ENCODE measurements at regions not wholly inside any gene's neighbourhood (a gene's known extent, or its start where the extent isn't known, plus 50 kb on each side); places are given as distances from the start of the nearest gene placed in this dataset.

DNA sequence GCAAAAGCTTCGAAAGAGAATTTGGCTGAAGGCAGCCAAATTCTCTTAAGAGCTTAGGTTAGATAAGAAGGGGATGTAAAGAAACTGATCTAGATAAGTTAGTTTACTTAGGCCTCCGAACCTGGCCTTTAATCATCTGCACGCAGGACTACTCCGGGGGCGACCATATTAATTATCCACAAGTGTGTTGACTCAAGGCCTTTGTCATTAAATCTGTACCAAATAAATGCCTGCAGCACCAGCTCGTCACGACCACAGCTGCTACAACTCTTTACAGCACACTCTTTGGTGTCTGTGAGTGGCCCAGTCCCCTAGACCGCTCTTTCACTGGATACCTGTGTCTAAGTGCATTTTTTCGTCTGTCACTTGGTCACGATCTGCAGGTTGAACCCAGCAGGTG, 69.8 kb upstream of the LSM8 start:
- no peak overlapping the region for H3K4ac ChIP-seq (ENCODE audit: low read depth in 1 of 2, low read length in 2 of 2)
- H2BK15ac ChIP-seq (ENCODE audit: low read depth, poor library complexity, severe bottlenecking), result no peak overlapping the region
- no peak overlapping the region for H2AFZ ChIP-seq (ENCODE audit: low read depth, low read length)
- H3K18ac ChIP-seq (ENCODE audit: low read depth in 1 of 2, low read length in 2 of 2), result no peak overlapping the region
- H3K4me3 ChIP-seq (ENCODE audit: insufficient read depth in 1 of 2, low read depth in 1 of 2, low read length in 2 of 2), result no peak overlapping the region
- H3K23ac ChIP-seq (ENCODE audit: low read length in 2 of 2), result no peak overlapping the region
- H2BK5ac ChIP-seq (ENCODE audit: low read depth, low read length, poor library complexity, severe bottlenecking), result no peak overlapping the region
- 92% methylated on average over 10 of the region's 10 CpGs for WGBS
- H3K4me1 ChIP-seq (ENCODE audit: control insufficient read depth, insufficient read depth, low read depth, low read length), result no peaks in the 10 kb centered on the region
- no peak overlapping the region for H3K27ac ChIP-seq (ENCODE audit: low read length, poor library complexity, severe bottlenecking)
- H2AK5ac ChIP-seq (ENCODE audit: low read length, severe bottlenecking), result no peak overlapping the region
- no peak overlapping the region for H3K14ac ChIP-seq (ENCODE audit: low read length in 2 of 2)
- no peak overlapping the region for H3K9ac ChIP-seq (ENCODE audit: low read length)
- H3K27me3 ChIP-seq (ENCODE audit: control insufficient read depth in 1 of 2, insufficient read depth in 1 of 2, low read length in 2 of 2), result no peaks in the 10 kb centered on the region
- H3K9me3 ChIP-seq (ENCODE audit: control insufficient read depth, low read length), result no peaks in the 10 kb centered on the region
- H4K8ac ChIP-seq (ENCODE audit: low read length), result no peak overlapping the region
- no peak overlapping the region for H2BK120ac ChIP-seq (ENCODE audit: low read depth, low read length)
- H3K79me1 ChIP-seq (replicated peaks; ENCODE audit: low read length, poor library complexity, severe bottlenecking), result no peaks in the 10 kb centered on the region
- no peaks in the 10 kb centered on the region for H3K36me3 ChIP-seq (ENCODE audit: control insufficient read depth in 1 of 2, insufficient read depth in 2 of 2, low read depth in 1 of 2, low read length in 2 of 2)
- DNase-seq, result no peak
- H2BK12ac ChIP-seq (ENCODE audit: low read length in 2 of 2), result no peak overlapping the region
- H4K91ac ChIP-seq (ENCODE audit: low read length), result no peak overlapping the region
- H3K4me2 ChIP-seq (ENCODE audit: low read length, poor library complexity, severe bottlenecking), result no peak overlapping the region

DNA sequence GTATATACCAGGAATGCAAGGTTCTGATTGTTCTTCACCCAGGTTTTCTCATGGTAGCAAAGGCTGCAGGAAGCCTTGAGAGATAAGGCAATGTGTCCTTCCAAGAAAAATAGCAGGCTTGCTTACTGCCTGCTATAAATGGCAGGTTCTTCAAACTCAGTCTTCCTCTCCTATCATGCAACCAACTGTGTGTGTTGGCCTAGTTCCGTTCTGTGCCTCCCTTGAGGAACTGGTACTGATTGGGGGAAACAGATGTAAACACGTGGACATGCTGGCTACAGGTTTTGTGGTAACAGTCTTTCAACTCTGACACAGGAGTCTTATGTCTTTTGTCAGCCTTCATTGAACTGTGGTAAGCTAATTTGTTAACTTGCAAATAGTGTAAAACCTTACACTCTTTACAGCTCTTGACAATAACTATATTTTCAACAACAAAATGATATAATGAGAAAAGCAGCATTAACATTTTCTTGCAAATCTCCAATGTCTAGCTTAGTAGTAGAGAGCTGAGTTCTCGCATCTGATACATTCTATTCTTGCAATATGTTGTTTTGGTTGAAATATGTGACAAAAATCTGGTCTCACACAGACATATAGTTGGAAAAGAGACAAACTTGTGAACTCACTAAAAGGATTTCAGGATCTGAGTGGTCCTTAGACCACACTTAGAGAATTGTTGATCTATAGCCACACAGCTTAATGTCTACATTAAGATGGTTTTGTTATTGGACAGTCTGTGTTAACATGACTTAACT, 54.7 kb upstream of the LSM8 start:
- no peak overlapping the region for H4K91ac ChIP-seq (ENCODE audit: low read length)
- H3K4me3 ChIP-seq (ENCODE audit: insufficient read depth in 1 of 2, low read depth in 1 of 2, low read length in 2 of 2), result no peak overlapping the region
- no peak overlapping the region for H3K4me2 ChIP-seq (ENCODE audit: low read length, poor library complexity, severe bottlenecking)
- no peak overlapping the region for H3K9ac ChIP-seq (ENCODE audit: low read length)
- H3K27ac ChIP-seq (ENCODE audit: low read length, poor library complexity, severe bottlenecking), result no peak overlapping the region
- H2BK120ac ChIP-seq (ENCODE audit: low read depth, low read length), result no peak overlapping the region
- peaks cover 4% of the 10 kb centered on the region for H3K9me3 ChIP-seq (ENCODE audit: control insufficient read depth, low read length)
- no peak overlapping the region for H2BK12ac ChIP-seq (ENCODE audit: low read length in 2 of 2)
- H2BK5ac ChIP-seq (ENCODE audit: low read depth, low read length, poor library complexity, severe bottlenecking), result no peak overlapping the region
- no peaks in the 10 kb centered on the region for H3K4me1 ChIP-seq (ENCODE audit: control insufficient read depth, insufficient read depth, low read depth, low read length)
- WGBS, result 56% methylated on average over 3 of the region's 3 CpGs
- no peak overlapping the region for H3K14ac ChIP-seq (ENCODE audit: low read length in 2 of 2)
- H2AK5ac ChIP-seq (ENCODE audit: low read length, severe bottlenecking), result no peak overlapping the region
- DNase-seq, result no peak
- no peaks in the 10 kb centered on the region for H3K36me3 ChIP-seq (ENCODE audit: control insufficient read depth in 1 of 2, insufficient read depth in 2 of 2, low read depth in 1 of 2, low read length in 2 of 2)
- no peaks in the 10 kb centered on the region for H3K79me1 ChIP-seq (replicated peaks; ENCODE audit: low read length, poor library complexity, severe bottlenecking)
- H4K8ac ChIP-seq (ENCODE audit: low read length), result no peak overlapping the region
- no peak overlapping the region for H3K18ac ChIP-seq (ENCODE audit: low read depth in 1 of 2, low read length in 2 of 2)
- no peak overlapping the region for H3K23ac ChIP-seq (ENCODE audit: low read length in 2 of 2)
- no peak overlapping the region for H2BK15ac ChIP-seq (ENCODE audit: low read depth, poor library complexity, severe bottlenecking)
- no peaks in the 10 kb centered on the region for H3K27me3 ChIP-seq (ENCODE audit: control insufficient read depth in 1 of 2, insufficient read depth in 1 of 2, low read length in 2 of 2)
- no peak overlapping the region for H3K4ac ChIP-seq (ENCODE audit: low read depth in 1 of 2, low read length in 2 of 2)
- no peak overlapping the region for H2AFZ ChIP-seq (ENCODE audit: low read depth, low read length)

DNA sequence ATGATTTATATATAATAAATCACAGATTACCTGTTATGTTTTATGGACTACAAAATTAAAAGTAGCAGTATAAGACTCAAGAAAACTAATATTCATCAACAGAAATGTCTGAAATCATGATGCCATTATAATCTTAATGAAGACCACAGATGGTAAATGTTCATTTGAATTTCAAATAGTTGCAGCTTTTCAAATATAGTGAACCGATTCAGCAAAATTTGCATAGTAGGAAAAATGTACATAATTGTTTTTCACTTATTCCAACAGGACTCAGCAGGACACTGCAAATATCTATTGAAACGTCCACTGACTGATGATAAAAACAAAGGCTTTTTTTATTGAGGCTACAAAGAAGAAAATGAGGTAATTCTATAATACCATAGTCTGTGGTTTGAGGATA, 51.2 kb upstream of the LSM8 start:
- Histone ChIP-seq H3K4me3 (ENCODE audit: insufficient read depth in 1 of 2, low read depth in 1 of 2, low read length in 2 of 2) (no peak overlapping the region), H3K14ac (ENCODE audit: low read length in 2 of 2) (no peak overlapping the region), H3K79me1 (replicated peaks; ENCODE audit: low read length, poor library complexity, severe bottlenecking) (no peaks in the 10 kb centered on the region), H4K8ac (ENCODE audit: low read length) (no peak overlapping the region), H2AFZ (ENCODE audit: low read depth, low read length) (no peak overlapping the region), H3K4ac (ENCODE audit: low read depth in 1 of 2, low read length in 2 of 2) (no peak overlapping the region), H2BK12ac (ENCODE audit: low read length in 2 of 2) (no peak overlapping the region), H3K9me3 (ENCODE audit: control insufficient read depth, low read length) (peaks cover 7% of the 10 kb centered on the region), H2BK120ac (ENCODE audit: low read depth, low read length) (no peak overlapping the region), H3K27ac (ENCODE audit: low read length, poor library complexity, severe bottlenecking) (no peak overlapping the region), H2BK5ac (ENCODE audit: low read depth, low read length, poor library complexity, severe bottlenecking) (no peak overlapping the region), H3K18ac (ENCODE audit: low read depth in 1 of 2, low read length in 2 of 2) (no peak overlapping the region), H2BK15ac (ENCODE audit: low read depth, poor library complexity, severe bottlenecking) (no peak overlapping the region), H3K23ac (ENCODE audit: low read length in 2 of 2) (no peak overlapping the region), H3K4me2 (ENCODE audit: low read length, poor library complexity, severe bottlenecking) (no peak overlapping the region), H3K4me1 (ENCODE audit: control insufficient read depth, insufficient read depth, low read depth, low read length) (no peaks in the 10 kb centered on the region), H3K9ac (ENCODE audit: low read length) (no peak overlapping the region), H2AK5ac (ENCODE audit: low read length, severe bottlenecking) (no peak overlapping the region), H3K27me3 (ENCODE audit: control insufficient read depth in 1 of 2, insufficient read depth in 1 of 2, low read length in 2 of 2) (no peaks in the 10 kb centered on the region), H3K36me3 (ENCODE audit: control insufficient read depth in 1 of 2, insufficient read depth in 2 of 2, low read depth in 1 of 2, low read length in 2 of 2) (no peaks in the 10 kb centered on the region), H4K91ac (ENCODE audit: low read length) (no peak overlapping the region)
- no CpG with 5 or more reads among the region's 2 CpGs for WGBS
- no peak for DNase-seq

Data from mesenchymal stem cell (in vitro differentiated cells and primary cell).